ENCODE measurements at regions not wholly inside any gene's neighbourhood (a gene's known extent, or its start where the extent isn't known, plus 50 kb on each side); places are given as distances from the start of the nearest gene placed in this dataset.

DNA sequence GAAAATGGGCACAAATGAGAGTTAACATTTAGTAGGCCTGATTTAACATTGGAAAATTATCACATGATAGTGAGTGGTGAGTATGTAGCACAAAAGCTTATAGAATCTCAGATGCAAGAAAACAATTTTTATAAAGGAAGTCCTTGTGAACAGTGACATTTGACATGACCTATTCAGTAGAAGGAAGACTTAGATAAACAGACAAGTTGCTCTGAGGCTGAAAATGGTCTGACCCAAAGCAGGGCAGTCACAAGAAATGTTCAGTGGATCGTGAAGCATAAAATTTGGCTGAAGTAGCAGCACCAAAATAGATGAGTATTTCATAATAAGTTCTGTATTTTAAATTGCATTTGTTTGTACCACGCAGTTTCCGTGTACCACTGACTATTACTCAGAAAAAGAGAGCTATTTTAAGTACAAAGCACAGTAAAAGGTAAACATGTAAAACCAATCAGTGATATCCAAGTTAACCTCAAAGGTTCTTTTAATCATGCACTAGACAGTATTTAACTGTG lies 605.7 kb upstream of the PABPC4L start:
- Histone ChIP-seq H3K36me3 (ENCODE audit: insufficient read depth, low read length) (no peaks in the 10 kb centered on the region), H3K4me3 (ENCODE audit: low read length) (no peak overlapping the region), H3K4me1 (ENCODE audit: insufficient read depth, low read length) (no peaks in the 10 kb centered on the region)

GRCh38 chr4:134798573-134798972 lies 597.0 kb upstream of the PABPC4L start:
- Histone ChIP-seq H3K27me3 (ENCODE audit: insufficient read depth, low read length) (no peaks in the 10 kb centered on the region), H3K4me1 (ENCODE audit: insufficient read depth, low read length) (no peaks in the 10 kb centered on the region), H3K36me3 (ENCODE audit: insufficient read depth, low read length) (no peaks in the 10 kb centered on the region), H2AFZ (ENCODE audit: low read depth, low read length) (no peak overlapping the region), H3K4me3 (ENCODE audit: low read length) (no peak overlapping the region), H3K9me3 (ENCODE audit: low read length) (no peaks in the 10 kb centered on the region)

More for the DNA sequence above, 605.7 kb upstream of the PABPC4L start:
- H2AFZ ChIP-seq (ENCODE audit: low read depth, low read length), result no peak overlapping the region
- H3K27me3 ChIP-seq (ENCODE audit: insufficient read depth, low read length), result no peaks in the 10 kb centered on the region
- no peaks in the 10 kb centered on the region for H3K9me3 ChIP-seq (ENCODE audit: low read length)

GRCh38 chr4:134787315-134787714 lies 585.7 kb upstream of the PABPC4L start:
- no peak overlapping the region for H3K4me3 ChIP-seq (ENCODE audit: low read length)
- no peaks in the 10 kb centered on the region for H3K36me3 ChIP-seq (ENCODE audit: insufficient read depth, low read length)
- H2AFZ ChIP-seq (ENCODE audit: low read depth, low read length), result no peak overlapping the region
- H3K4me1 ChIP-seq (ENCODE audit: insufficient read depth, low read length), result no peaks in the 10 kb centered on the region
- no peaks in the 10 kb centered on the region for H3K9me3 ChIP-seq (ENCODE audit: low read length)
- H3K27me3 ChIP-seq (ENCODE audit: insufficient read depth, low read length), result no peaks in the 10 kb centered on the region

DNA sequence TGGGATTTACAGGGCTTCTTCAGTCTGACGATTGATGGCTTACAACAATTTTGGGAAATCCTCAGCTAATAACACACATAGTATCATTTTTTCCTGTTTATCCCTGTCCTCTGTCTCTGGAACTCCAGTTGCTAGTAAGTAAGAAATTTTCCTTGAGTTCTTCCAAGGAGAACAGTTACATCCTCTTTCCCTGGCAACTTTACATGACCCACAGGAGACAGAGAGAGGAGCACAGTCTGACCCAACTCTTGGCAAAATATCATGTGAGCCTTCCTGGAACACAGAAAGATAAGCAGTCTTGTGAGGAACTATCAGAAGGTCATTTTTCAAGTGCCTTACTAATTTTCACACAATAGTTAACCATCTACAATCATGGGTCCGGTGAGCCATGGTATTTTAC lies 578.7 kb upstream of the PABPC4L start:
- no peak overlapping the region for H3K4me3 ChIP-seq (ENCODE audit: low read length)

GRCh38 chr4:134777606-134778005 lies 576.0 kb upstream of the PABPC4L start:
- H3K27me3 ChIP-seq (ENCODE audit: insufficient read depth, low read length), result no peaks in the 10 kb centered on the region
- H3K4me3 ChIP-seq (ENCODE audit: low read length), result no peak overlapping the region
- no peak overlapping the region for H2AFZ ChIP-seq (ENCODE audit: low read depth, low read length)
- no peaks in the 10 kb centered on the region for H3K36me3 ChIP-seq (ENCODE audit: insufficient read depth, low read length)
- no peaks in the 10 kb centered on the region for H3K9me3 ChIP-seq (ENCODE audit: low read length)
- no peaks in the 10 kb centered on the region for H3K4me1 ChIP-seq (ENCODE audit: insufficient read depth, low read length)

More for the DNA sequence above, 578.7 kb upstream of the PABPC4L start:
- Histone ChIP-seq H3K9me3 (ENCODE audit: low read length) (no peaks in the 10 kb centered on the region), H3K4me1 (ENCODE audit: insufficient read depth, low read length) (no peaks in the 10 kb centered on the region), H3K27me3 (ENCODE audit: insufficient read depth, low read length) (no peaks in the 10 kb centered on the region), H3K36me3 (ENCODE audit: insufficient read depth, low read length) (no peaks in the 10 kb centered on the region), H2AFZ (ENCODE audit: low read depth, low read length) (no peak overlapping the region)

GRCh38 chr4:134773497-134774000 lies 572.0 kb upstream of the PABPC4L start:
- no peaks in the 10 kb centered on the region for H3K9me3 ChIP-seq (ENCODE audit: low read length)
- H2AFZ ChIP-seq (ENCODE audit: low read depth, low read length), result no peak overlapping the region
- H3K4me1 ChIP-seq (ENCODE audit: insufficient read depth, low read length), result no peaks in the 10 kb centered on the region
- no peaks in the 10 kb centered on the region for H3K36me3 ChIP-seq (ENCODE audit: insufficient read depth, low read length)
- H3K27me3 ChIP-seq (ENCODE audit: insufficient read depth, low read length), result no peaks in the 10 kb centered on the region
- H3K4me3 ChIP-seq (ENCODE audit: low read length), result no peak overlapping the region

GRCh38 chr4:134762053-134762452 lies 560.5 kb upstream of the PABPC4L start:
- Histone ChIP-seq H3K9me3 (ENCODE audit: low read length) (no peaks in the 10 kb centered on the region), H3K36me3 (ENCODE audit: insufficient read depth, low read length) (no peaks in the 10 kb centered on the region), H2AFZ (ENCODE audit: low read depth, low read length) (no peak overlapping the region), H3K4me3 (ENCODE audit: low read length) (no peak overlapping the region), H3K27me3 (ENCODE audit: insufficient read depth, low read length) (no peaks in the 10 kb centered on the region), H3K4me1 (ENCODE audit: insufficient read depth, low read length) (no peaks in the 10 kb centered on the region)

DNA sequence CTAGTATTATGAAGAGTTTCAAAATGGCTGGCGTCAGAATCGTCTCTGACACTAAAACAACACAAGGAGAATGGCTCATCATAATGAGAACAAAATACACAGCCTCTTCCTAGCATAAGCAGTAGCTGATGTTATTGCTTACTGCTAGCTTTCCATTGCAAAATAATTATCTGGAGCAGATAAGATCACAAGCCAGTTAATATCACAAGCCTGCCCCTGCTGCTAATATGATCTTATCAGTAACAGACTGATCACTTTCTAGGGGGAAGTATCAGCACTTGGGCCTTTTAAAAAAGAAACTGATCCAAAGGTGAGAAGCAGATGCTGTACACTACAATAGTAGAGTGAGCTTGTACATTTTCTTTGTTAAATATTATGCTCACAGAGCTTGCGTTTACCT lies 554.8 kb upstream of the PABPC4L start:
- Histone ChIP-seq H3K4me1 (ENCODE audit: insufficient read depth, low read length) (no peaks in the 10 kb centered on the region), H3K36me3 (ENCODE audit: insufficient read depth, low read length) (no peaks in the 10 kb centered on the region), H3K4me3 (ENCODE audit: low read length) (no peak overlapping the region), H2AFZ (ENCODE audit: low read depth, low read length) (no peak overlapping the region), H3K27me3 (ENCODE audit: insufficient read depth, low read length) (no peaks in the 10 kb centered on the region), H3K9me3 (ENCODE audit: low read length) (no peaks in the 10 kb centered on the region)

DNA sequence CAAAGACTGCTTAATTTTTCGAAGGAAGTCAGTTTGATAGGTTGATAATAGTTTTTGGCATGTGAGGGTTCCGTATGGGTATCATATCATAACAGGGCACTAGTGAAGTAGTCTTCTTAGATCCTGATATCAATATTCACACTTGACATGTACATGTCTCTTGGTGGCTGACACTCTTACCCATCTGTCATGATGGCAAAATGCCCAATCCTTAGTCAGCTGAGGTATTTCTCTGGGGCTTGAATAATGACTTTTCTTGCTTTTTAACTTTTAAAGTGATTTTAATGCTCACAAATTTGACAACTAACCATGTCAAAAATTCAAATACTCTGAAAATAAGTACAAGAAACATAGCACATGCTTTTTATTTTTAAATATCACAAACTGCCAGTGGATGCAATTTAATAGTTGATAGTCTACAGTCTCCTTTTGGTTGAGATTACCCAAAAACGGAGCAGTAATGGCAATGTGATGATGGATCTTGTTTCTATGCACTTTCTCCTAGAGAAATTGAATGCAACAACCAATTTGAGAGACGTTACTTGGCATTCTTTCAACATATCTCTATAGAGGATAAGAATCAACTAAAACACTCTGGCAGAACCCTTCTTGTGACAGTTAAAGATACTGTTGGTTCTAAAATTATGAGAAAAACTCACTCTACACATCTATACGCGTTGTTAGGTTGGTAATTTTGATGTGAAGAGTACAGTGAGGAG lies 552.9 kb upstream of the PABPC4L start:
- no peak overlapping the region for H3K4me3 ChIP-seq (ENCODE audit: low read length)

DNA sequence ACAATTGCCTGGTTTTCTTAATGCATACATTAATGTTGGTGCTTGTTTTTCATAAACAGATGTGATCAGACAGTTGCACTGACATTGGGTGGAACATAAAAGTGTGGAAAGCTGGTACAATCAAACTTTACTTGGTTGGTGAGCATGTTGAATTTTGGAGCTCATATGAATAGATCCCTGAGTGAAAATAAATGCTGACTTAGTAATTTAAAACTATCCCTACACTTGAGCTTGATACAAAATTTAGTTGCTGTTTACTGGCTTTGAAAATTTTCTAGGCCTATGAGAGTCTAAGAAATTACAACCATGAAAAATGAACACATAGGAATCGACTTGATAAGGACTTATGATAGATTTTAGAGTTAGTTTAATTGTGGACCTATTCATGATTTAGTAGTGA lies 551.8 kb upstream of the PABPC4L start:
- H3K4me3 ChIP-seq (ENCODE audit: low read length), result no peak overlapping the region
- no peaks in the 10 kb centered on the region for H3K27me3 ChIP-seq (ENCODE audit: insufficient read depth, low read length)
- H2AFZ ChIP-seq (ENCODE audit: low read depth, low read length), result no peak overlapping the region
- no peaks in the 10 kb centered on the region for H3K9me3 ChIP-seq (ENCODE audit: low read length)
- H3K4me1 ChIP-seq (ENCODE audit: insufficient read depth, low read length), result no peaks in the 10 kb centered on the region
- H3K36me3 ChIP-seq (ENCODE audit: insufficient read depth, low read length), result no peaks in the 10 kb centered on the region

More for the DNA sequence above, 552.9 kb upstream of the PABPC4L start:
- H3K36me3 ChIP-seq (ENCODE audit: insufficient read depth, low read length), result no peaks in the 10 kb centered on the region
- no peaks in the 10 kb centered on the region for H3K9me3 ChIP-seq (ENCODE audit: low read length)
- no peak overlapping the region for H2AFZ ChIP-seq (ENCODE audit: low read depth, low read length)
- no peaks in the 10 kb centered on the region for H3K27me3 ChIP-seq (ENCODE audit: insufficient read depth, low read length)
- no peaks in the 10 kb centered on the region for H3K4me1 ChIP-seq (ENCODE audit: insufficient read depth, low read length)

DNA sequence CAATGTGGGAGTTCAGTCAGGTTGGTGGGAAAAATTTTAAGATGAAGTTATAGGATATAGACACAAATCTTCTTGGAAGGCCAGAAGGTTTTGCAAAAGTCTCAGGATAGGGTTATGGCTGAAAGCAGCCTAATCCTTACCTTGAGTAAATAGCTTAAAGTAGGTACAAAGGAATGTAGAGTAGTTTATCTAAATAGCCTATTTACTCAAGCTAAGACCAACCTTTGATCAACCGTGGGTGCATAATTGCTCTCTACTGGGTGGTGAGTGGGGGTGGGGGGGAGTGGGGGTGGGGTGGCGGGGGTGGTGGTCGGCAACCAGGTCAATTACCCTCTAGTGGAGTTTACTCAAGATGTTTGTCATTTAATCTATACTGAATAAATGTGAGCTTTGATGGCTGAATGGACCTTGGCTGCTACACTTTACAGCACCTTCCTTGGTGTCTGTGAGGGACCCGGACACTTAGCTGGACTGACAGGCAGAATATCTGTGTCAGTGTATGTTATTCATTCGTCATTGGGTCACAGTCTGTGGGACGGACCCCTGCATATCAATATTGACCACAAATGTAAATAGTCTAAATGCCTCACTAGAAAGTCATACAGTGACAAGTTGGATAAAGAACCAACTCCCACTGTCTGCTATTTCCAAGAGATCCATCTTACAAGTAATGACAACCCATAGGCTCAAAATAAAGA lies 545.7 kb upstream of the PABPC4L start:
- Histone ChIP-seq H3K36me3 (ENCODE audit: insufficient read depth, low read length) (no peaks in the 10 kb centered on the region), H3K4me1 (ENCODE audit: insufficient read depth, low read length) (no peaks in the 10 kb centered on the region), H3K4me3 (ENCODE audit: low read length) (no peak overlapping the region), H3K27me3 (ENCODE audit: insufficient read depth, low read length) (no peaks in the 10 kb centered on the region), H3K9me3 (ENCODE audit: low read length) (no peaks in the 10 kb centered on the region), H2AFZ (ENCODE audit: low read depth, low read length) (no peak overlapping the region)

GRCh38 chr4:134740290-134740689 lies 538.7 kb upstream of the PABPC4L start:
- Histone ChIP-seq H3K9me3 (ENCODE audit: low read length) (no peaks in the 10 kb centered on the region), H2AFZ (ENCODE audit: low read depth, low read length) (no peak overlapping the region), H3K27me3 (ENCODE audit: insufficient read depth, low read length) (no peaks in the 10 kb centered on the region), H3K4me3 (ENCODE audit: low read length) (no peak overlapping the region), H3K36me3 (ENCODE audit: insufficient read depth, low read length) (no peaks in the 10 kb centered on the region), H3K4me1 (ENCODE audit: insufficient read depth, low read length) (no peaks in the 10 kb centered on the region)

DNA sequence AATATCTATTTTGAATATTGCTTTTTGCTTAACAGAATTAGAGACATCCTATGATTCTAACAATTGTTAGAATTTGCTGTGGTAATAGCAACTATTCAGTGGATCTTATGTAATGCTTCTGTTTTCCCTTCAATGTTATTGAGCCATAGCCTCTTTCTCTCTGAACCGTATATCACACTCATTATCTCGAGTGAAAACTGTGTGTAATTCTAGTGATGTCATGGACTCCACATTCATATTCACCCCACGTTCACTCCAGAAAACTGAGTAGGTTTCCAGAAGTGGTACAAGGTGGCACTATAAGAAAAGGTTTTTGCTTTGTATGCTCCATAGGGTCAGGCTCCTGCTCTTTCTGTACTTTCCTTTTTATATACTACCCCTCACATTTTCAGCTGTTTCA lies 534.3 kb upstream of the PABPC4L start:
- Histone ChIP-seq H3K27me3 (ENCODE audit: insufficient read depth, low read length) (no peaks in the 10 kb centered on the region), H3K4me3 (ENCODE audit: low read length) (no peak overlapping the region), H3K36me3 (ENCODE audit: insufficient read depth, low read length) (no peaks in the 10 kb centered on the region), H2AFZ (ENCODE audit: low read depth, low read length) (no peak overlapping the region), H3K4me1 (ENCODE audit: insufficient read depth, low read length) (no peaks in the 10 kb centered on the region), H3K9me3 (ENCODE audit: low read length) (no peaks in the 10 kb centered on the region)
